Transverse colon (tissue), 4 donors: ENCODE measurements at regions not wholly inside any gene's neighbourhood (a gene's known extent, or its start where the extent isn't known, plus 50 kb on each side); places are given as distances from the start of the nearest gene placed in this dataset.

Experiments used
- EP300 ChIP-seq: sonication (generic); formaldehyde crosslinking; IDR thresholded peaks from one replicate; pipeline ENCODE4 v1.6.1; 2017; ENCODE audit warnings: antibody characterized with exemption, low read depth
- POLR2A ChIP-seq: fragments of 450-650 bp; IDR thresholded peaks from one replicate; pipeline ENCODE4 v1.6.1; 2016; ENCODE audit warnings: antibody characterized with exemption, mild to moderate bottlenecking, moderate library complexity
- POLR2AphosphoS5 ChIP-seq, 3 donors: sonication (generic); formaldehyde crosslinking; IDR thresholded peaks; one replicate each; pipeline ENCODE4 v1.6.1; 2016; ENCODE audit warnings: antibody characterized with exemption in 3 of 3
- TF ChIP-seq, protein P1 (sequence below), 5 experiments: fragments of 200-600 bp in 3 of 5; fragments of 450-650 bp in 2 of 5; sonication (generic) in 3 of 5; IDR thresholded peaks; 1 replicate in 2 of 5; 2 replicates in 3 of 5; pipeline ENCODE4 v1.5.1; 2016 to 2017; ENCODE audit warnings: antibody characterized with exemption in 5 of 5, inconsistent platforms in 3 of 5, mild to moderate bottlenecking in 2 of 5, moderate library complexity in 1 of 5

DNA sequence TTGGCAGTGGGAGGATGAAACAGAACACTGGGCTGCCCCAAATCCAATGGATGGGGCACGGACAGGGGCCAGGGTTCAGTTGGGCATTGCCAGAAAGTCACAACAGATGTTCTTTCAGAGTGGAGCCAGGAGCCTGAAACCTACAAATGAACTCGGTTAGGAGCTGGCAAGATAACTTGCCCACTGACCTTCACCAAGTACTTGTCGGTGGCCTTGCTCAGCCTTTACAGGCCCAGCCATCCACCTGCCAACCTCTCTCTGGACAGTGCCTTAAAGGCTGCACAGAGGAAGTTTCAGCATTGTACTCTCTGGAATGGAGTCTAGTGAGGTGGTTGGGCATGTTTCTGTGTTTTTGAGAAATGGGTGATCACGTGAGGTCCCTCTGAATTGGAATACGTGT lies 87.1 kb upstream of the USP9X start:
- TF ChIP-seq, protein P1, sequence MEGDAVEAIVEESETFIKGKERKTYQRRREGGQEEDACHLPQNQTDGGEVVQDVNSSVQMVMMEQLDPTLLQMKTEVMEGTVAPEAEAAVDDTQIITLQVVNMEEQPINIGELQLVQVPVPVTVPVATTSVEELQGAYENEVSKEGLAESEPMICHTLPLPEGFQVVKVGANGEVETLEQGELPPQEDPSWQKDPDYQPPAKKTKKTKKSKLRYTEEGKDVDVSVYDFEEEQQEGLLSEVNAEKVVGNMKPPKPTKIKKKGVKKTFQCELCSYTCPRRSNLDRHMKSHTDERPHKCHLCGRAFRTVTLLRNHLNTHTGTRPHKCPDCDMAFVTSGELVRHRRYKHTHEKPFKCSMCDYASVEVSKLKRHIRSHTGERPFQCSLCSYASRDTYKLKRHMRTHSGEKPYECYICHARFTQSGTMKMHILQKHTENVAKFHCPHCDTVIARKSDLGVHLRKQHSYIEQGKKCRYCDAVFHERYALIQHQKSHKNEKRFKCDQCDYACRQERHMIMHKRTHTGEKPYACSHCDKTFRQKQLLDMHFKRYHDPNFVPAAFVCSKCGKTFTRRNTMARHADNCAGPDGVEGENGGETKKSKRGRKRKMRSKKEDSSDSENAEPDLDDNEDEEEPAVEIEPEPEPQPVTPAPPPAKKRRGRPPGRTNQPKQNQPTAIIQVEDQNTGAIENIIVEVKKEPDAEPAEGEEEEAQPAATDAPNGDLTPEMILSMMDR (IDR thresholded peaks at IDR 0.05): no peak
- TF ChIP-seq POLR2AphosphoS5 (IDR thresholded peaks at IDR 0.05) (no peak), POLR2A (no peak), EP300 (no peak)
